Caco-2 (cell line): ENCODE measurements at regions not wholly inside any gene's neighbourhood (a gene's known extent, or its start where the extent isn't known, plus 50 kb on each side); places are given as distances from the start of the nearest gene placed in this dataset.

Experiments
- BruUV-seq: library from RNA; stranded (reverse); fragments of 400-500 nt; replicated peaks from 2 replicates; lab custom pipeline; 2021; lab: Mats Ljungman, UMichigan
- CTCF ChIA-PET: fragments of 300-600 bp; sonication (Branson Sonifier 250); formaldehyde crosslinking; loops from one replicate; lab custom pipeline; 2022; ENCODE audit warnings: antibody characterized with exemption; lab: Charles Lee
- POLR2A ChIA-PET: fragments of 300-600 bp; sonication (Branson Sonifier 250); formaldehyde crosslinking; loops from one replicate; lab custom pipeline; 2022; ENCODE audit warnings: antibody characterized with exemption; lab: Charles Lee
- DNase-seq, 2 experiments: peaks; one replicate each; pipeline versions ENCODE4 v3.0.0 to v3.0.0-alpha.2; 2020 to 2022
- H3K27me3 ChIP-seq: replicated peaks from 2 replicates; pipeline ENCODE4 v1.6.0; 2011; ENCODE audit warnings: low read length; ENCODE audit not compliant: control insufficient read depth, insufficient read depth
- H3K36me3 ChIP-seq: 2 replicates; pipeline ENCODE4 v1.5.1; 2011; ENCODE audit warnings: low read length; ENCODE audit not compliant: control insufficient read depth, insufficient read depth
- H3K4me1 ChIP-seq: fragments of 250-450 bp; sonication (Bioruptor Pico); 2 replicates; pipeline ENCODE4 v1.5.1; 2020; ENCODE audit warnings: mild to moderate bottlenecking
- H3K4me3 ChIP-seq: 2 replicates; pipeline ENCODE4 v1.5.1; 2011; ENCODE audit warnings: low read depth, mild to moderate bottlenecking, control low read depth, low read length
- H3K9me3 ChIP-seq: fragments of 250-450 bp; sonication (Bioruptor Pico); 2 replicates; pipeline ENCODE4 v1.5.1; 2020; ENCODE audit warnings: mild to moderate bottlenecking, moderate library complexity
- H3K27ac Mint-ChIP-seq: one replicate; pipeline ENCODE4 v1.8.0; 2022; ENCODE audit warnings: mixed read lengths; ENCODE audit not compliant: unreplicated experiment
- H3K27me3 Mint-ChIP-seq: one replicate; pipeline ENCODE4 v1.8.0; 2022; ENCODE audit warnings: mixed read lengths; ENCODE audit not compliant: insufficient read depth, unreplicated experiment
- H3K36me3 Mint-ChIP-seq: one replicate; pipeline ENCODE4 v1.8.0; 2022; ENCODE audit warnings: mild to moderate bottlenecking, mixed read lengths; ENCODE audit not compliant: insufficient read depth, unreplicated experiment
- H3K4me1 Mint-ChIP-seq: one replicate; pipeline ENCODE4 v1.8.0; 2022; ENCODE audit warnings: low read depth, mixed read lengths; ENCODE audit not compliant: unreplicated experiment
- H3K4me3 Mint-ChIP-seq: one replicate; pipeline ENCODE4 v1.8.0; 2022; ENCODE audit warnings: mild to moderate bottlenecking, moderate library complexity, mixed read lengths; ENCODE audit not compliant: unreplicated experiment
- H3K9me3 Mint-ChIP-seq: one replicate; pipeline ENCODE4 v1.8.0; 2022; ENCODE audit warnings: mixed read lengths; ENCODE audit not compliant: unreplicated experiment
- CTCF ChIP-seq, 2 experiments: fragments of 200-600 bp in 1 of 2; IDR thresholded peaks; 1 replicate in 1 of 2; 2 replicates in 1 of 2; pipeline versions ENCODE4 v1.5.1 to v1.8.0; 2011 to 2022; ENCODE audit warnings: antibody characterized with exemption in 1 of 2, control low read depth in 1 of 2, inconsistent platforms in 1 of 2, low read depth in 1 of 2, low read length in 1 of 2, mild to moderate bottlenecking in 1 of 2, moderate library complexity in 1 of 2; ENCODE audit not compliant: insufficient read depth in 1 of 2, severe bottlenecking in 1 of 2, unreplicated experiment in 1 of 2
- intact Hi-C: fragments of 100-400 bp; cut with micrococcal nuclease; formaldehyde crosslinking; loops from one replicate; pipeline ENCODE4 v1.10.0; 2022; ENCODE audit not compliant: unreplicated experiment

- no peak for DNase-seq
- intact Hi-C loops, result no loop called here
- Histone ChIP-seq H3K36me3 (no peaks in the 10 kb centered on the region), H3K9me3 (no peaks in the 10 kb centered on the region), H3K4me1 (no peaks in the 10 kb centered on the region), H3K27me3 (no peaks in the 10 kb centered on the region), H3K4me3 (no peak overlapping the region)
- CTCF ChIA-PET, result no interaction called here
- H3K36me3 Mint-ChIP-seq, result no peaks in the 10 kb centered on the region
- H3K27ac Mint-ChIP-seq, result no peak overlapping the region
- POLR2A ChIA-PET, result no interaction called here
- no peaks in the 10 kb centered on the region for H3K9me3 Mint-ChIP-seq
- no TSS peak for BruUV-seq
- H3K4me1 Mint-ChIP-seq, result no peaks in the 10 kb centered on the region
- H3K27me3 Mint-ChIP-seq, result peaks cover 3% of the 10 kb centered on the region
- no peak for TF ChIP-seq CTCF (IDR thresholded peaks at IDR 0.05; ENCODE audit: insufficient read depth in 1 of 2, low read depth in 1 of 2, low read length in 1 of 2, severe bottlenecking in 1 of 2, unreplicated experiment in 1 of 2)
- no peak overlapping the region for H3K4me3 Mint-ChIP-seq
Measured at GRCh38 chr2:83572400-83572799, 886.7 kb downstream of the SUCLG1 start.

GRCh38 chr2:83567551-83567950, 891.5 kb downstream of the SUCLG1 start:
- H3K4me3 Mint-ChIP-seq, result no peak overlapping the region
- ChIA-PET CTCF (no interaction called here), POLR2A (no interaction called here)
- intact Hi-C loops, result no loop called here
- H3K9me3 ChIP-seq, result no peaks in the 10 kb centered on the region
- H3K27ac Mint-ChIP-seq, result no peak overlapping the region
- H3K36me3 ChIP-seq, result no peaks in the 10 kb centered on the region
- no peaks in the 10 kb centered on the region for H3K27me3 ChIP-seq
- H3K9me3 Mint-ChIP-seq, result no peaks in the 10 kb centered on the region
- no peaks in the 10 kb centered on the region for H3K36me3 Mint-ChIP-seq
- BruUV-seq, result no TSS peak
- DNase-seq, result no peak
- H3K27me3 Mint-ChIP-seq, result no peaks in the 10 kb centered on the region
- H3K4me1 ChIP-seq, result no peaks in the 10 kb centered on the region
- no peak overlapping the region for H3K4me3 ChIP-seq
- TF ChIP-seq CTCF (IDR thresholded peaks at IDR 0.05; ENCODE audit: insufficient read depth in 1 of 2, low read depth in 1 of 2, low read length in 1 of 2, severe bottlenecking in 1 of 2, unreplicated experiment in 1 of 2), result no peak
- H3K4me1 Mint-ChIP-seq, result no peaks in the 10 kb centered on the region

- ChIA-PET CTCF (no interaction called here), POLR2A (no interaction called here)
- Histone ChIP-seq H3K9me3 (no peaks in the 10 kb centered on the region), H3K27me3 (no peaks in the 10 kb centered on the region), H3K4me3 (no peak overlapping the region), H3K4me1 (no peaks in the 10 kb centered on the region), H3K36me3 (no peaks in the 10 kb centered on the region)
- Mint-ChIP-seq H3K36me3 (no peaks in the 10 kb centered on the region), H3K4me1 (no peaks in the 10 kb centered on the region), H3K9me3 (no peaks in the 10 kb centered on the region), H3K27me3 (no peaks in the 10 kb centered on the region), H3K4me3 (no peak overlapping the region), H3K27ac (no peak overlapping the region)
- no peak for DNase-seq
- no peak for TF ChIP-seq CTCF (IDR thresholded peaks at IDR 0.05; ENCODE audit: insufficient read depth in 1 of 2, low read depth in 1 of 2, low read length in 1 of 2, severe bottlenecking in 1 of 2, unreplicated experiment in 1 of 2)
- intact Hi-C loops, result no loop called here
- no TSS peak for BruUV-seq
Measured at GRCh38 chr2:83565626-83566025, 893.5 kb downstream of the SUCLG1 start.
